Loucy (cell line): ENCODE measurements at regions not wholly inside any gene's neighbourhood (a gene's known extent, or its start where the extent isn't known, plus 50 kb on each side); places are given as distances from the start of the nearest gene placed in this dataset.
A peak's percentile ranks its signal among the peaks of the same experiment; 100 is the strongest.

Experiments
- H2AFZ ChIP-seq: fragments of 200-600 bp; sonication (generic); 2 replicates; pipeline ENCODE4 v1.6.0; 2016; ENCODE audit warnings: antibody characterized with exemption, mild to moderate bottlenecking, low read length, moderate library complexity
- H3F3A ChIP-seq: fragments of 200-600 bp; 2 replicates; pipeline ENCODE4 v1.6.0; 2016; ENCODE audit warnings: antibody characterized with exemption, low read depth, mild to moderate bottlenecking
- H3K27me3 ChIP-seq: fragments of 200-600 bp; sonication (generic); 2 replicates; pipeline ENCODE4 v1.6.1; 2014; ENCODE audit warnings: low read length, mild to moderate bottlenecking; ENCODE audit not compliant: insufficient read depth, poor library complexity, severe bottlenecking
- H3K36me3 ChIP-seq: fragments of 200-600 bp; sonication (generic); 2 replicates; pipeline ENCODE4 v1.6.1; 2016; ENCODE audit warnings: low read length; ENCODE audit not compliant: insufficient read depth
- H3K4me1 ChIP-seq: fragments of 200-600 bp; sonication (generic); 2 replicates; pipeline ENCODE4 v1.5.1; 2014; ENCODE audit warnings: low read length, mild to moderate bottlenecking; ENCODE audit not compliant: insufficient read depth, poor library complexity, severe bottlenecking
- H3K4me2 ChIP-seq: fragments of 200-600 bp; sonication (generic); 2 replicates; pipeline ENCODE4 v1.6.0; 2014; ENCODE audit warnings: antibody characterized with exemption, low read length, low read depth, mild to moderate bottlenecking; ENCODE audit not compliant: poor library complexity, severe bottlenecking
- H3K4me3 ChIP-seq: fragments of 200-600 bp; sonication (generic); 2 replicates; pipeline ENCODE4 v1.5.1; 2014; ENCODE audit warnings: low read length, mild to moderate bottlenecking, mixed read lengths; ENCODE audit not compliant: poor library complexity, severe bottlenecking
- H3K79me2 ChIP-seq: fragments of 200-600 bp; sonication (generic); 2 replicates; pipeline ENCODE4 v1.6.1; 2014; ENCODE audit warnings: low read length; ENCODE audit not compliant: insufficient read depth
- H3K9ac ChIP-seq: fragments of 200-600 bp; sonication (generic); 2 replicates; pipeline ENCODE4 v1.6.0; 2014; ENCODE audit warnings: mild to moderate bottlenecking, low read depth, low read length, moderate library complexity; ENCODE audit not compliant: poor library complexity, severe bottlenecking
- H3K9me2 ChIP-seq: fragments of 200-600 bp; sonication (generic); replicated peaks from 2 replicates; pipeline ENCODE4 v1.6.1; 2016; ENCODE audit warnings: low read depth, low read length, mixed read lengths
- H3K9me3 ChIP-seq: fragments of 200-600 bp; sonication (generic); 2 replicates; pipeline ENCODE4 v1.6.1; 2014; ENCODE audit warnings: mild to moderate bottlenecking, antibody characterized with exemption, low read length, low read depth; ENCODE audit not compliant: insufficient read depth
- H4K20me1 ChIP-seq: fragments of 200-600 bp; sonication (generic); 2 replicates; pipeline ENCODE4 v1.6.0; 2014; ENCODE audit warnings: antibody characterized with exemption, low read length, mild to moderate bottlenecking; ENCODE audit not compliant: insufficient read depth, poor library complexity, severe bottlenecking
- EZH2phosphoT487 ChIP-seq: fragments of 200-600 bp; IDR thresholded peaks from 2 replicates; pipeline ENCODE4 v1.6.1; 2018; ENCODE audit warnings: antibody characterized with exemption, mild to moderate bottlenecking, moderate library complexity, borderline replicate concordance
- TF ChIP-seq, protein P1 (sequence below): fragments of 200-600 bp; sonication (generic); conservative IDR thresholded peaks from 2 replicates; pipeline ENCODE4 v1.5.1; 2014; ENCODE audit warnings: mild to moderate bottlenecking, antibody characterized with exemption, low read length

DNA sequence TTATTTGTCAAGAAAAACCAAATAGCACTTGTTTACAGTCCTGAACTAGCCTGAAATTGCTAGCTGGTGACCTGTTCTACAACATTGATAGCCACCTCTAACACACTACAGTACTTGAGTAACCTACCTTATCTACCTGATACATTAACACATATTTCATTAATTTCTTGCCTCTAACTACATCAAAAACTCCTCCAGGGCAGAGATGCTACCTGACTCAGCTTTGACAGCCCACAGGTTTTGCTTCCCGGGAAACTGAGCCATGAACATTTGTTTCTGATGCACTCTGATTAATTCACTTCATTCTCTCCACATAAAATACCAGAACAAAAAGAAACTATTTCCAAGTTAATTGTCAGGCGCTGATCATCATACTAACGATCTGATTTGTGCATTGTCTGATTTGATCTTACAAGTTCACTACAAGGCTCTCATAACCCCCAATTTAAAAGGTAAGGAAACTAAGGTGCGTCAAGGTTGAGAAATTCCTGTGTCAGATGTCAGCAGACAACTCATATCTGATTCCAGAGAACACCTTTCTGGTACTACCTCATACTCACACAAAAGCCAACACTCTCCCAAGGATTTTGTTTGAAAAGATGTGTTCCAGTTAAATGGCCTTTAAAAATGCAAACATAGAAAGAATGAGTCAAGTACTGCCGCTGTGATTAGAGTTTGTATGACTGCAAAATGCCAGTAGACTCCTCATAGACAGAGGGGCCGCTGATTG is 768.7 kb downstream of the BCL11B start:
- H3K9me3 ChIP-seq = no peaks in the 10 kb centered on the region
- no peaks in the 10 kb centered on the region for H3K79me2 ChIP-seq
- no peak overlapping the region for H3K9ac ChIP-seq
- H3K9me2 ChIP-seq = no peaks in the 10 kb centered on the region
- H3K36me3 ChIP-seq = no peaks in the 10 kb centered on the region
- no peak overlapping the region for H2AFZ ChIP-seq
- no peak overlapping the region for H3K4me2 ChIP-seq
- H3K27me3 ChIP-seq = no peaks in the 10 kb centered on the region
- no peaks in the 10 kb centered on the region for H4K20me1 ChIP-seq
- TF ChIP-seq, protein P1, sequence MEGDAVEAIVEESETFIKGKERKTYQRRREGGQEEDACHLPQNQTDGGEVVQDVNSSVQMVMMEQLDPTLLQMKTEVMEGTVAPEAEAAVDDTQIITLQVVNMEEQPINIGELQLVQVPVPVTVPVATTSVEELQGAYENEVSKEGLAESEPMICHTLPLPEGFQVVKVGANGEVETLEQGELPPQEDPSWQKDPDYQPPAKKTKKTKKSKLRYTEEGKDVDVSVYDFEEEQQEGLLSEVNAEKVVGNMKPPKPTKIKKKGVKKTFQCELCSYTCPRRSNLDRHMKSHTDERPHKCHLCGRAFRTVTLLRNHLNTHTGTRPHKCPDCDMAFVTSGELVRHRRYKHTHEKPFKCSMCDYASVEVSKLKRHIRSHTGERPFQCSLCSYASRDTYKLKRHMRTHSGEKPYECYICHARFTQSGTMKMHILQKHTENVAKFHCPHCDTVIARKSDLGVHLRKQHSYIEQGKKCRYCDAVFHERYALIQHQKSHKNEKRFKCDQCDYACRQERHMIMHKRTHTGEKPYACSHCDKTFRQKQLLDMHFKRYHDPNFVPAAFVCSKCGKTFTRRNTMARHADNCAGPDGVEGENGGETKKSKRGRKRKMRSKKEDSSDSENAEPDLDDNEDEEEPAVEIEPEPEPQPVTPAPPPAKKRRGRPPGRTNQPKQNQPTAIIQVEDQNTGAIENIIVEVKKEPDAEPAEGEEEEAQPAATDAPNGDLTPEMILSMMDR = no peak
- TF ChIP-seq EZH2phosphoT487 = no peak
- no peaks in the 10 kb centered on the region for H3F3A ChIP-seq
- no peaks in the 10 kb centered on the region for H3K4me1 ChIP-seq
- H3K4me3 ChIP-seq = no peak overlapping the region

- H3K9me3 ChIP-seq = no peaks in the 10 kb centered on the region
- no peak overlapping the region for H3K4me3 ChIP-seq
- H2AFZ ChIP-seq = no peak overlapping the region
- no peak overlapping the region for H3K4me2 ChIP-seq
- H3K4me1 ChIP-seq = peaks cover 9% of the 10 kb centered on the region
- no peaks in the 10 kb centered on the region for H3K27me3 ChIP-seq
- TF ChIP-seq EZH2phosphoT487 = no peak
- TF ChIP-seq, protein P1 = no peak
- no peaks in the 10 kb centered on the region for H3K79me2 ChIP-seq
- H3K9ac ChIP-seq = no peak overlapping the region
- no peaks in the 10 kb centered on the region for H3F3A ChIP-seq
- no peaks in the 10 kb centered on the region for H3K9me2 ChIP-seq
- H4K20me1 ChIP-seq = no peaks in the 10 kb centered on the region
- no peaks in the 10 kb centered on the region for H3K36me3 ChIP-seq
Observed at GRCh38 chr14:98507264-98507663, 764.7 kb downstream of the BCL11B start.

- no peak for TF ChIP-seq EZH2phosphoT487
- TF ChIP-seq, protein P1 = no peak
- no peak overlapping the region for H3K4me2 ChIP-seq
- H3K9me2 ChIP-seq = no peaks in the 10 kb centered on the region
- no peaks in the 10 kb centered on the region for H3K79me2 ChIP-seq
- H3K36me3 ChIP-seq = no peaks in the 10 kb centered on the region
- no peak overlapping the region for H3K9ac ChIP-seq
- no peaks in the 10 kb centered on the region for H3F3A ChIP-seq
- no peaks in the 10 kb centered on the region for H3K27me3 ChIP-seq
- 0 out of 2 replicates have a peak overlapping the region, but pooled peaks have one; percentile 25 for H2AFZ ChIP-seq
- H3K9me3 ChIP-seq = no peaks in the 10 kb centered on the region
- H4K20me1 ChIP-seq = no peaks in the 10 kb centered on the region
- peaks cover 20% of the 10 kb centered on the region for H3K4me1 ChIP-seq
- no peak overlapping the region for H3K4me3 ChIP-seq
Observed at GRCh38 chr14:98510392-98510791, 761.6 kb downstream of the BCL11B start.
